Epithelial cell of esophagus (primary cell): ENCODE measurements at regions not wholly inside any gene's neighbourhood (a gene's known extent, or its start where the extent isn't known, plus 50 kb on each side); places are given as distances from the start of the nearest gene placed in this dataset.

Experiments
- DNase-seq: peaks from one replicate; pipeline ENCODE4 v3.0.0; 2010; ENCODE audit warnings: low read depth
- H3K4me3 ChIP-seq: 2 replicates; pipeline ENCODE4 v1.5.1; 2011; ENCODE audit warnings: mild to moderate bottlenecking, low read length, control low read depth
- TF ChIP-seq, protein P1 (sequence below): IDR thresholded peaks from 2 replicates; pipeline ENCODE4 v1.5.1; 2011; ENCODE audit warnings: low read depth, mild to moderate bottlenecking, low read length, control low read depth, inconsistent platforms; ENCODE audit not compliant: insufficient read depth; ENCODE audit errors: missing control alignments

- DNase-seq: no peak
- H3K4me3 ChIP-seq: no peak overlapping the region
- TF ChIP-seq, protein P1, sequence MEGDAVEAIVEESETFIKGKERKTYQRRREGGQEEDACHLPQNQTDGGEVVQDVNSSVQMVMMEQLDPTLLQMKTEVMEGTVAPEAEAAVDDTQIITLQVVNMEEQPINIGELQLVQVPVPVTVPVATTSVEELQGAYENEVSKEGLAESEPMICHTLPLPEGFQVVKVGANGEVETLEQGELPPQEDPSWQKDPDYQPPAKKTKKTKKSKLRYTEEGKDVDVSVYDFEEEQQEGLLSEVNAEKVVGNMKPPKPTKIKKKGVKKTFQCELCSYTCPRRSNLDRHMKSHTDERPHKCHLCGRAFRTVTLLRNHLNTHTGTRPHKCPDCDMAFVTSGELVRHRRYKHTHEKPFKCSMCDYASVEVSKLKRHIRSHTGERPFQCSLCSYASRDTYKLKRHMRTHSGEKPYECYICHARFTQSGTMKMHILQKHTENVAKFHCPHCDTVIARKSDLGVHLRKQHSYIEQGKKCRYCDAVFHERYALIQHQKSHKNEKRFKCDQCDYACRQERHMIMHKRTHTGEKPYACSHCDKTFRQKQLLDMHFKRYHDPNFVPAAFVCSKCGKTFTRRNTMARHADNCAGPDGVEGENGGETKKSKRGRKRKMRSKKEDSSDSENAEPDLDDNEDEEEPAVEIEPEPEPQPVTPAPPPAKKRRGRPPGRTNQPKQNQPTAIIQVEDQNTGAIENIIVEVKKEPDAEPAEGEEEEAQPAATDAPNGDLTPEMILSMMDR: no peak
Measured at GRCh38 chr6:130655586-130655985, 171.6 kb upstream of the SMLR1 start.

GRCh38 chr6:130661077-130661476 lies 166.1 kb upstream of the SMLR1 start:
- no peak for DNase-seq
- TF ChIP-seq, protein P1: no peak
- H3K4me3 ChIP-seq: no peak overlapping the region

DNA sequence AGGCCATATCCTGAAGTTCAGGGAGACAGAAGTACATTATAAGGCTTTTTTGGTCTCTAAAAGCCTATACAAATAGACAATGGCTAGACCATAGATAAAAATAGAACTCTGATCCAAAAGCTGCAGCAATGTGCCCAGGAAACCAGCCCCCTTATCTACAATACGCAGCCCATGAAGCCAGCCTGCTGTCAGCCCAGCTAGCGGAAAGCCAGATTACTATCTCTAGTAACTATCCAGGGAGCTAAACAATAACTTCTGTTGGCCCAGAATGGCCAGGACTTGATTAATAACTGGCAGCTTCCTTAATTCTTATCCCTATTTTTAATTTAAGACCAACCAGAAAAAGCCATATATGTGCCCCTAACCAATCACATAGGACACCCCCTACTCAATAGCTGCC lies 160.4 kb upstream of the SMLR1 start:
- no peak for DNase-seq
- TF ChIP-seq, protein P1: no peak

GRCh38 chr6:130670142-130670541 lies 157.1 kb upstream of the SMLR1 start:
- no peak overlapping the region for H3K4me3 ChIP-seq
- DNase-seq: no peak
- TF ChIP-seq, protein P1: no peak

More for the DNA sequence above, 160.4 kb upstream of the SMLR1 start:
- no peak overlapping the region for H3K4me3 ChIP-seq

- DNase-seq: no peak
- no peak overlapping the region for H3K4me3 ChIP-seq
- TF ChIP-seq, protein P1: no peak
Measured at GRCh38 chr6:130671119-130671518, 156.1 kb upstream of the SMLR1 start.

- TF ChIP-seq, protein P1: no peak
- no peak overlapping the region for H3K4me3 ChIP-seq
- no peak for DNase-seq
Measured at GRCh38 chr6:130671577-130671976, 155.6 kb upstream of the SMLR1 start.

GRCh38 chr6:130672153-130672552 lies 155.1 kb upstream of the SMLR1 start:
- no peak overlapping the region for H3K4me3 ChIP-seq
- TF ChIP-seq, protein P1: no peak
- DNase-seq: no peak
